OCI-LY7 (cell line): ENCODE measurements at regions not wholly inside any gene's neighbourhood (a gene's known extent, or its start where the extent isn't known, plus 50 kb on each side); places are given as distances from the start of the nearest gene placed in this dataset.

Experiments
- BruUV-seq: library from RNA; stranded (reverse); fragments of 400-500 nt; replicated peaks from 2 replicates; lab custom pipeline; 2021; lab: Mats Ljungman, UMichigan
- CTCF ChIA-PET: fragments of 300-600 bp; sonication (Branson Sonifier 250); formaldehyde crosslinking; loops from one replicate; lab custom pipeline; 2022; ENCODE audit warnings: antibody characterized with exemption; ENCODE audit not compliant: unreplicated experiment; lab: Charles Lee
- POLR2A ChIA-PET: fragments of 300-600 bp; sonication (Branson Sonifier 250); formaldehyde crosslinking; loops from one replicate; lab custom pipeline; 2022; ENCODE audit warnings: antibody characterized with exemption; lab: Charles Lee
- DNase-seq: peaks from one replicate; pipeline ENCODE4 v3.0.0-alpha.2; 2015; ENCODE audit warnings: low spot score
- H2AFZ ChIP-seq: fragments of 200-600 bp; sonication (generic), shearing (Covaris generic); 2 replicates; pipeline ENCODE4 v1.6.1; 2014; ENCODE audit warnings: mild to moderate bottlenecking, antibody characterized with exemption, low read length, moderate library complexity
- H3K27ac ChIP-seq: fragments of 200-600 bp; sonication (generic); 2 replicates; pipeline ENCODE4 v1.5.1; 2014; ENCODE audit warnings: mixed run types, low read depth, mild to moderate bottlenecking, moderate library complexity, low read length, inconsistent platforms; ENCODE audit not compliant: poor library complexity, severe bottlenecking
- H3K36me3 ChIP-seq: fragments of 200-600 bp; sonication (generic); 2 replicates; pipeline ENCODE4 v1.6.1; 2014; ENCODE audit warnings: mild to moderate bottlenecking, antibody characterized with exemption, low read length, moderate library complexity, mixed read lengths; ENCODE audit not compliant: insufficient read depth
- H3K4me1 ChIP-seq: fragments of 200-600 bp; sonication (generic); 2 replicates; pipeline ENCODE4 v1.5.1; 2014; ENCODE audit warnings: mild to moderate bottlenecking, low read length; ENCODE audit not compliant: insufficient read depth, poor library complexity, severe bottlenecking
- H3K4me2 ChIP-seq: fragments of 200-600 bp; sonication (generic); 2 replicates; pipeline ENCODE4 v1.6.1; 2014; ENCODE audit warnings: mild to moderate bottlenecking, low read length
- H3K4me3 ChIP-seq: fragments of 200-600 bp; sonication (generic); 2 replicates; pipeline ENCODE4 v1.5.1; 2014; ENCODE audit warnings: mild to moderate bottlenecking, low read depth, low read length; ENCODE audit not compliant: poor library complexity, severe bottlenecking
- H3K79me2 ChIP-seq: fragments of 200-600 bp; sonication (generic); 2 replicates; pipeline ENCODE4 v1.6.1; 2016; ENCODE audit warnings: low read depth, mild to moderate bottlenecking, low read length, moderate library complexity, mixed read lengths; ENCODE audit not compliant: insufficient read depth
- H3K9me2 ChIP-seq: fragments of 200-600 bp; sonication (generic); 2 replicates; pipeline ENCODE4 v1.6.1; 2016; ENCODE audit warnings: mild to moderate bottlenecking, low read length, mixed read lengths; ENCODE audit not compliant: insufficient read depth
- H3K9me3 ChIP-seq: fragments of 200-600 bp; sonication (generic); 2 replicates; pipeline ENCODE4 v1.6.1; 2014; ENCODE audit warnings: mild to moderate bottlenecking, mixed run types, low read length, mixed read lengths
- H4K20me1 ChIP-seq: fragments of 200-600 bp; sonication (generic); 2 replicates; pipeline ENCODE4 v1.6.1; 2014; ENCODE audit warnings: mild to moderate bottlenecking, antibody characterized with exemption, low read length, moderate library complexity, mixed read lengths; ENCODE audit not compliant: insufficient read depth
- CTCF ChIP-seq: fragments of 200-600 bp; sonication (generic); conservative IDR thresholded peaks from 2 replicates; pipeline ENCODE4 v1.5.1; 2014; ENCODE audit warnings: mild to moderate bottlenecking, antibody characterized with exemption, low read length, moderate library complexity, mixed read lengths
- EZH2phosphoT487 ChIP-seq: fragments of 200-600 bp; sonication (generic); IDR thresholded peaks from 2 replicates; pipeline ENCODE4 v1.6.1; 2018; ENCODE audit warnings: low read depth, borderline replicate concordance, mild to moderate bottlenecking, mixed run types, antibody characterized with exemption, low read length, moderate library complexity, mixed read lengths
- intact Hi-C: fragments of 100-400 bp; cut with micrococcal nuclease; formaldehyde crosslinking; loops from one replicate; pipeline ENCODE4 v1.10.0; 2022; ENCODE audit not compliant: unreplicated experiment

DNA sequence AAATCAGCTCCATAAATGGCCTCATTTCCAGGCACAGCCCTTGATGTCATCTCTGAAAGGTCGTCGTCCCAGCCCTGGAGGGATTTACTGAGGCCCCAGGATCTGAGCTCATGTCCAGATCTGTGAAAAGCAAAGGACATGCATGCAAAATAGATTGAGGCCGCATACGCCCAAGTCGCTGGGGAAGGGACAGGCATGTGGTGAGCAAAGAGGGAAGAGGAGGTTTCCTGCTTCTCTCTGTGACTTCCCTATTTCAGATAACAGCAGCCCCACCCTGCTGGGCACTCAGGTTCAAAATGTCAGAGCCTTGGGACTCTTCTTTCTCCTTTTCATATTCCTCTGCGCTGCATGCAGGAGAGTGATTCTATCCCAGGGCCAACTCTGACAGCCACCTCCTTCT lies 197.2 kb downstream of the ADSS2 start:
- H3K27ac ChIP-seq = no peak overlapping the region
- BruUV-seq = no TSS peak
- POLR2A ChIA-PET = no interaction called here
- no peaks in the 10 kb centered on the region for H3K36me3 ChIP-seq
- H3K9me3 ChIP-seq = no peaks in the 10 kb centered on the region
- no peak for TF ChIP-seq CTCF
- TF ChIP-seq EZH2phosphoT487 = no peak
- CTCF ChIA-PET = no interaction called here
- H3K9me2 ChIP-seq = no peaks in the 10 kb centered on the region
- H3K4me1 ChIP-seq = no peaks in the 10 kb centered on the region
- DNase-seq = no peak
- H3K4me2 ChIP-seq = no peak overlapping the region
- no peak overlapping the region for H3K4me3 ChIP-seq
- 0 out of 2 replicates have a peak overlapping the region, but pooled peaks have one; percentile 54 for H2AFZ ChIP-seq
- H4K20me1 ChIP-seq = no peaks in the 10 kb centered on the region
- H3K79me2 ChIP-seq = no peaks in the 10 kb centered on the region
- intact Hi-C loops = no loop called here

DNA sequence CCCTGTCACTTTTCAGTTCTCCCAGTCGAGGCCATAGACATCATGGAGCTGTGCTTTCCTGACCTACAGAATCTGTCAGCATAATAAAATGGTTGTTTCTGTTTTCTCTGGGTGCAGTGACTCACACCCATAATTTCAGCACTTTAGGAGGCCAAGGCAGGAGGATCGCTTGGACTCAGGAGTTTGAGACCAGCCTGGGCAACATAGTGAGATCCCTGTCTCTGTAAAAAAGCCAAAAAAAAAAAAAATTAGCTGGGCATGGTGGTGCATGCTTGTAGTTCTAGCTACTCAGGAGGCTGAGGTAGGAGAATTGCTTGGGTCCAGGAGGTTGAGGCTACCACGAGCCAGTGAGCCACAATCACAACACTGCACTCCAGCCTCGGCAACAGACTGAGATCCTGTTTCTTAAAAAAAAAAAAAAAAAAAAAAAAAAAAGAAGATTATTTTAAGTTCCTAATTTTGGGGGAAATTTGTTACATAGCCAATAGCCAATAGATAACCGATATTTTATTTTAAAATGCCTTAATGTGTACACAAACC lies 196.2 kb downstream of the ADSS2 start:
- H3K27ac ChIP-seq = no peak overlapping the region
- no peaks in the 10 kb centered on the region for H3K9me2 ChIP-seq
- no peaks in the 10 kb centered on the region for H3K9me3 ChIP-seq
- intact Hi-C loops = no loop called here
- H3K4me2 ChIP-seq = no peak overlapping the region
- no peaks in the 10 kb centered on the region for H4K20me1 ChIP-seq
- H3K79me2 ChIP-seq = no peaks in the 10 kb centered on the region
- ChIA-PET POLR2A (interaction anchor here (0.6 to 0.7 kb wide), 5 partner anchors 24 to 916 kb away, joined by 3 to 5 read pairs (median 4); no protein-coding TSS in a partner anchor), CTCF (no interaction called here)
- no TSS peak for BruUV-seq
- no peak overlapping the region for H2AFZ ChIP-seq
- no peaks in the 10 kb centered on the region for H3K4me1 ChIP-seq
- no peak for DNase-seq
- no peak for TF ChIP-seq CTCF
- TF ChIP-seq EZH2phosphoT487 = no peak
- no peaks in the 10 kb centered on the region for H3K36me3 ChIP-seq
- no peak overlapping the region for H3K4me3 ChIP-seq

GRCh38 chr1:244256086-244256676 lies 195.5 kb downstream of the ADSS2 start:
- ChIA-PET POLR2A (interaction anchor here (0.6 to 0.7 kb wide), 5 partner anchors 25 to 917 kb away, joined by 3 to 4 read pairs (median 3); no protein-coding TSS in a partner anchor), CTCF (no interaction called here)
- no peak for DNase-seq
- Histone ChIP-seq H3K4me1 (no peaks in the 10 kb centered on the region), H3K4me2 (no peak overlapping the region), H3K27ac (no peak overlapping the region), H4K20me1 (no peaks in the 10 kb centered on the region), H3K9me2 (no peaks in the 10 kb centered on the region), H3K36me3 (no peaks in the 10 kb centered on the region), H3K79me2 (no peaks in the 10 kb centered on the region), H3K9me3 (no peaks in the 10 kb centered on the region), H2AFZ (no peak overlapping the region), H3K4me3 (no peak overlapping the region)
- TF ChIP-seq EZH2phosphoT487 (no peak), CTCF (no peak)
- BruUV-seq = no TSS peak
- intact Hi-C loops = no loop called here
